Neutrophil (primary cell): ENCODE measurements at regions not wholly inside any gene's neighbourhood (a gene's known extent, or its start where the extent isn't known, plus 50 kb on each side); places are given as distances from the start of the nearest gene placed in this dataset.

Source experiments
- H3K27ac ChIP-seq: fragments of 200-600 bp; sonication (generic); 2 replicates; pipeline ENCODE4 v1.5.1; 2016; ENCODE audit warnings: mild to moderate bottlenecking, moderate library complexity
- H3K27me3 ChIP-seq: fragments of 200-600 bp; sonication (generic); 2 replicates; pipeline ENCODE4 v1.6.0; 2016; ENCODE audit warnings: mild to moderate bottlenecking
- H3K36me3 ChIP-seq: fragments of 200-600 bp; sonication (generic); 2 replicates; pipeline ENCODE4 v1.5.1; 2017
- H3K4me1 ChIP-seq, 2 experiments: fragments of 200-600 bp in 1 of 2; sonication (generic) in 1 of 2; 1 replicate in 1 of 2; 2 replicates in 1 of 2; pipeline versions ENCODE4 v1.5.1 to v1.6.1; 2013 to 2016; ENCODE audit warnings: low read depth in 1 of 2, low read length in 1 of 2, mild to moderate bottlenecking in 1 of 2, moderate library complexity in 1 of 2; ENCODE audit not compliant: control insufficient read depth in 1 of 2, insufficient read depth in 1 of 2
- H3K4me3 ChIP-seq, 2 experiments: fragments of 200-600 bp in 1 of 2; sonication (generic) in 1 of 2; 1 replicate in 1 of 2; 2 replicates in 1 of 2; pipeline ENCODE4 v1.5.1; 2013 to 2016; ENCODE audit warnings: low read depth in 1 of 2, low read length in 1 of 2, mild to moderate bottlenecking in 1 of 2, moderate library complexity in 1 of 2
- H3K9me3 ChIP-seq: fragments of 200-600 bp; sonication (generic); 2 replicates; pipeline ENCODE4 v1.5.1; 2016
- TF ChIP-seq, protein P1 (sequence below): fragments of 200-600 bp; sonication (generic); IDR thresholded peaks from 2 replicates; pipeline ENCODE4 v1.5.1; 2016; ENCODE audit warnings: antibody characterized with exemption

DNA sequence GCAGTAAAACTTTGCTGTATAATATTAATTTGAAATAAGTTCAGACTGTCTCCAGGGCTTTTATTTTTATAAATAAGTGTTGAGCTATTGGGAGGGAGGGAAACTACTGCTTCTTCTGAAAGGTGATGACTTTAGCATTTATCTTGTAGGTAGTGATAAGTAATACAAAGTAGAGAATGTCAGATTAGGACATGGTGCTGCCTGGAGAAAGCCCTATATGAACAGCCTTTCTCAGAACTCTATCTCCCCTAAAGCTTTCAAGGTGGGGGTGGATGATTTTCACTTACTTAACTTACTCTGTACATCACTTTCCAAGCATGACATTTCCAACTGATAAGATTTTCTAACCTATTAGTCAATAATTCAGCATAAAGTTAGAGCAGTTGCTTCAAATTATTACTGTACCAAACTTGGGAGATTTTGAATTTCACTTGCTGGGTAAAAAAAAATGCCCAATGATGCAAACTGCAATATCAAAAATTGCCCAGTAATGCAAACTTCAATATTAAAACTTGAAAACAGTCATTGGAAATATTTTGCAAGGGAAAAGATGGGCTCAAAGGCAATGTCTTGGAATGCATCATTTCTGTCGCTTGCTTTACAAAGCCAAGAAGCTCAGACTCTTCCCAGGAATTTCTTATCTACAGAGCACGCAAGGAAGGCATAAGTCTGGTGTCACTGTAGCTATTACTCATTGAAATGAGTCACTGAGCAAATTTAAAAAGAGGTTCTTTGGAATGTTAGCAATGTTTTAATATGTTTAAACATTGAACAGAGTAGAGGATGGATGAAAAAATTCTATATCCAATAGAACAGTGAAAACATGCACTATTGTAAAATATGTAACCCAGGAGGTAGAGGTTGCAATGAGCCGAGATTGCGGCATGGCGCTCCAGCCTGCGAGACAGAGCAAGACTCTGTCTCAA, 569.5 kb downstream of the PSAT1 start:
- H3K36me3 ChIP-seq = no peaks in the 10 kb centered on the region
- no peak overlapping the region for H3K4me3 ChIP-seq
- TF ChIP-seq, protein P1, sequence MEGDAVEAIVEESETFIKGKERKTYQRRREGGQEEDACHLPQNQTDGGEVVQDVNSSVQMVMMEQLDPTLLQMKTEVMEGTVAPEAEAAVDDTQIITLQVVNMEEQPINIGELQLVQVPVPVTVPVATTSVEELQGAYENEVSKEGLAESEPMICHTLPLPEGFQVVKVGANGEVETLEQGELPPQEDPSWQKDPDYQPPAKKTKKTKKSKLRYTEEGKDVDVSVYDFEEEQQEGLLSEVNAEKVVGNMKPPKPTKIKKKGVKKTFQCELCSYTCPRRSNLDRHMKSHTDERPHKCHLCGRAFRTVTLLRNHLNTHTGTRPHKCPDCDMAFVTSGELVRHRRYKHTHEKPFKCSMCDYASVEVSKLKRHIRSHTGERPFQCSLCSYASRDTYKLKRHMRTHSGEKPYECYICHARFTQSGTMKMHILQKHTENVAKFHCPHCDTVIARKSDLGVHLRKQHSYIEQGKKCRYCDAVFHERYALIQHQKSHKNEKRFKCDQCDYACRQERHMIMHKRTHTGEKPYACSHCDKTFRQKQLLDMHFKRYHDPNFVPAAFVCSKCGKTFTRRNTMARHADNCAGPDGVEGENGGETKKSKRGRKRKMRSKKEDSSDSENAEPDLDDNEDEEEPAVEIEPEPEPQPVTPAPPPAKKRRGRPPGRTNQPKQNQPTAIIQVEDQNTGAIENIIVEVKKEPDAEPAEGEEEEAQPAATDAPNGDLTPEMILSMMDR = no peak
- H3K4me1 ChIP-seq = no peaks in the 10 kb centered on the region
- no peaks in the 10 kb centered on the region for H3K27me3 ChIP-seq
- H3K27ac ChIP-seq = no peak overlapping the region
- no peaks in the 10 kb centered on the region for H3K9me3 ChIP-seq

DNA sequence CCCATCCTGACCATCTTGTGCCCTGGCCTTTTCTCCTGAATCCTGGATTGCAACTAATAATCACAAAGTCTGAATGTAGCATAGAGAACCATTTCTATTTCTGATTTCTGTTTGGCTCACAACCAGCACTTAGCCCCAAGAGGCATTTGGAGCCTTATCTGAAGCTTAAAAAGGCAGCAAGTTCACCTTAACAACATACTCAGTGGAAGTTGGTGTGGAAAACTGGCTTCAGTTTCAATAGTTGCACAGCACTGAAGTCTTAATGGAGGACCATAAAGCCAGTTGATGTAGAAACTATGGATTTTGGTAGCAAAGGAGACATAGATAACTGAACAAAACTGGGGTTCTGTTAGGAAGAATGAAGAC, 574.1 kb downstream of the PSAT1 start:
- Histone ChIP-seq H3K4me3 (no peak overlapping the region), H3K36me3 (no peaks in the 10 kb centered on the region), H3K4me1 (no peaks in the 10 kb centered on the region), H3K9me3 (no peaks in the 10 kb centered on the region), H3K27ac (no peak overlapping the region), H3K27me3 (no peaks in the 10 kb centered on the region)
- TF ChIP-seq, protein P1 = no peak

DNA sequence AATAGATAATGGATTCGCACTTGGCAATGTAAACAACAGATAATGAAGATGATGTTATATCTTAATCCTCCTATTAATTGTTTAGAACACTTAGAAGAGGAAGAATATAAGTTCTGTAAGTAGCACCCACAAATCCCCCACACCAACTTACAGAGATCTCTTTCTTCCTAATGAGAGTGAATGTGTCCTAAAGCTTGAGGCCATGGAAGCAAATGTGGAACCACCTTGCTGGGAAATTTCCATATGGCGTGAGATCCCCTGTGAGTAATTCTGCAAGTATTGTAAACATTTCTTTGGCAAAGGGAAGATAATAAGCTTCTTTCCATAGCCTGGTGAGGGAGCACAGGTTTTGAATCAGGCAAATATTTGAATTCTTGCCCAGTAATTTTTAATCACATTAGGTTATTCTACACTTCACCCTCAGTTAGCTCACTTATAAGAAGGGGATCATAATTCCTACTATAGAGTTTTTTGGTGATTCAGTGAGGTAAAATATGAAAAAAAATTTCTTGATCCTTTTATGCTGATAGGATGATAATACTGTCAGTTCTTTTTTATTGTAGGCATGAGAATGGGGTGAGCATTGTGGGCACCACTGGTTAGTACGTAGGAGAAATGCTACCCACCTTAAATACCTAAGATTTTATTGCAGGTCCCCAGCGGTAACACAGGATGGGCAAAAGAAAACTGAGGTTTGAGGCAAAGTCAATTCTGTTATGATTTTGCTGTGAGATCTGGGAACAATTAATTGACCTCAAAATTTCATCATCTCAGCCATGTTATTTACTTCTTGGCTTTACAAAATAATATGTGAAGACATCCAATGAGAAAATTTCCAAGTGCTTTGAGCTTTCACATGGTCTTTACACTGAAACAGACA, 574.8 kb downstream of the PSAT1 start:
- no peaks in the 10 kb centered on the region for H3K27me3 ChIP-seq
- no peaks in the 10 kb centered on the region for H3K36me3 ChIP-seq
- TF ChIP-seq, protein P1 = no peak
- no peak overlapping the region for H3K4me3 ChIP-seq
- H3K27ac ChIP-seq = no peak overlapping the region
- H3K4me1 ChIP-seq = no peaks in the 10 kb centered on the region
- H3K9me3 ChIP-seq = no peaks in the 10 kb centered on the region

DNA sequence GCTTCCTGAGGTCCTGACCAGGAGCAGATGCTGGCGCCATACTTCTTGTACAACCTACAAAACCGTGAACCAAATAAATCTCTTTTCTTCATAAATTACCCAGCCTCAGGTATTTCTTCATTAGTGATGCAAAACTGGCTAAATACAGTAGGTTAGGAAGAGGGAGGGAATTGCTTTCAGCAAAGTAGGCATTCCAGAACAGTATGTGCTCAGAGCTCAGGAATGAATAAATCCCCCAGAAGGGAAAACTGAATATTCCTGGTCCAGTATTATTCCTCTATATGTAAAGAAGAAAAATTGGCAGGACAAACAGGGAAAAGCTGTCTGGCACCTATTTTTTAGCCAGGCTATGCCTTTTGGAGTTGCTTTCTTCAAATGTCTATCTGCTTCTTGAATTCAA, 577.1 kb downstream of the PSAT1 start:
- TF ChIP-seq, protein P1 = no peak

DNA sequence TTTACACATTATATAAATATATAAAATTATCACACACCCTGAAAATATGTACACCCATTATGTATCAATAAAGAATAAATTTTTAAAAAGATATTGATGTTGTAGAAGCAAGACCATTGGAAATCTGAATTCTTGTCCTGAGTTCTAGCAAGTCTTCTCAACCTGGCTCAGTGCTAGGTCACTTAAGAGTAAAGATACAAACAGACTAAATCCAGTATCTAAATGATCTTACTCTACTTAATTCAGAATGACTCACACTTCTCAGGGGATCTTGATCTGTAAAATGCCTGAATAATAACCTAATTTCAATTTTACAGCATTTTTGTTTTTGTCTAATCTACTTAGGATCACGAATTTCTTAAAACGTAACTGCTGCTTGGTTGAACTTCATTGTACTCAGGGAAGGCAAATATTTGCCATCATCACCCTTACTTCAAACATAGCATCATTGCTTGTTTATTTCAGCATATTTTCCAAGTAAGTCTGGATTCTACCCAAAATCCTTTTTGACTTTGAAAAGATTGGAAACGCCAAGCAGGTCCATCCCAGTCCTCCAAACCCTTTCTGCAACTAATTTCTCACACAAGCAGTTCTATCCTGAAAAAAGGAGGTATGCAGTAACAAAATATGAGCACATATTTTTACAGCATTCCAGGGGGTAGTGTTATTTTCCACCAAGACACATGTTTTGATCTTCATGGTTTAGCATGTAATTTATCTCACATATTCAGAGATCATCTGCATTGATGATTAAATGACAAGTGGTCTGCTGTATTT, 582.6 kb downstream of the PSAT1 start:
- no peaks in the 10 kb centered on the region for H3K36me3 ChIP-seq
- no peaks in the 10 kb centered on the region for H3K9me3 ChIP-seq
- H3K4me3 ChIP-seq = no peak overlapping the region
- no peak overlapping the region for H3K27ac ChIP-seq
- no peaks in the 10 kb centered on the region for H3K4me1 ChIP-seq
- H3K27me3 ChIP-seq = no peaks in the 10 kb centered on the region
- TF ChIP-seq, protein P1 = no peak

More for the DNA sequence above, 577.1 kb downstream of the PSAT1 start:
- Histone ChIP-seq H3K4me1 (no peaks in the 10 kb centered on the region), H3K27me3 (no peaks in the 10 kb centered on the region), H3K9me3 (no peaks in the 10 kb centered on the region), H3K4me3 (no peak overlapping the region), H3K27ac (no peak overlapping the region), H3K36me3 (no peaks in the 10 kb centered on the region)
